ENCODE measurements at regions not wholly inside any gene's neighbourhood (a gene's known extent, or its start where the extent isn't known, plus 50 kb on each side); places are given as distances from the start of the nearest gene placed in this dataset.

GRCh38 chr2:234710066-234710465 lies 213.2 kb upstream of the ARL4C start:
- Histone ChIP-seq H3K27ac (ENCODE audit: extremely low read depth, low read depth, low read length) (no peak overlapping the region), H3K4me1 (ENCODE audit: control insufficient read depth, insufficient read depth, low read length) (no peaks in the 10 kb centered on the region), H3K9me3 (ENCODE audit: control insufficient read depth, insufficient read depth, low read depth, low read length) (no peaks in the 10 kb centered on the region), H3K36me3 (ENCODE audit: control insufficient read depth in 2 of 2, insufficient read depth in 1 of 2, low read length in 2 of 2) (no peaks in the 10 kb centered on the region), H3K4me3 (ENCODE audit: low read depth, low read length) (no peak overlapping the region)
- ChIA-PET CTCF (interaction anchor here (0.7 kb wide), 1 partner anchor 48 kb away, joined by 3 read pairs; no protein-coding TSS in a partner anchor), POLR2A (no interaction called here)
- TF ChIP-seq ZNF660 (tag by site-specific recombination; IDR thresholded peaks at IDR 0.05): no peak
- TF ChIP-seq ZNF175 (tag by site-specific recombination; IDR thresholded peaks at IDR 0.05): no peak
- TF ChIP-seq SCRT2 (tag by site-specific recombination; IDR thresholded peaks at IDR 0.05): no peak
- TF ChIP-seq SETDB1 (IDR thresholded peaks at IDR 0.05; ENCODE audit: insufficient read length, low read length): no peak
- no peak for TF ChIP-seq ZNF366 (tag by site-specific recombination; conservative IDR thresholded peaks at IDR 0.05)
- TF ChIP-seq ZFP3 (tag by site-specific recombination; IDR thresholded peaks at IDR 0.05; ENCODE audit: low read depth): no peak
- TF ChIP-seq ZNF404 (tag by site-specific recombination; IDR thresholded peaks at IDR 0.05): no peak
- TF ChIP-seq ZNF529 (tag by site-specific recombination; IDR thresholded peaks at IDR 0.05; ENCODE audit: insufficient replicate concordance): no peak

- no peak for TF ChIP-seq YY1 (tag by site-specific recombination; IDR thresholded peaks at IDR 0.05)
- CTCF ChIA-PET: no interaction called here
- Histone ChIP-seq H3K9me3 (ENCODE audit: control insufficient read depth, insufficient read depth, low read depth, low read length) (no peaks in the 10 kb centered on the region), H3K4me3 (ENCODE audit: low read depth, low read length) (no peak overlapping the region), H3K4me1 (ENCODE audit: control insufficient read depth, insufficient read depth, low read length) (no peaks in the 10 kb centered on the region), H3K36me3 (ENCODE audit: control insufficient read depth in 2 of 2, insufficient read depth in 1 of 2, low read length in 2 of 2) (no peaks in the 10 kb centered on the region), H3K27ac (ENCODE audit: extremely low read depth, low read depth, low read length) (no peak overlapping the region)
- POLR2A ChIA-PET: no interaction called here
These were observed 211.8 kb upstream of the ARL4C start for GRCh38 chr2:234708717-234709116.

- TF ChIP-seq REPIN1 (tag by site-specific recombination; IDR thresholded peaks at IDR 0.05; ENCODE audit: low read depth) (no peak), ZNF140 (tag by site-specific recombination; IDR thresholded peaks at IDR 0.05) (no peak)
- ChIA-PET CTCF (no interaction called here), POLR2A (no interaction called here)
- no peak overlapping the region for H3K27ac ChIP-seq (ENCODE audit: extremely low read depth, low read depth, low read length)
- H3K9me3 ChIP-seq (ENCODE audit: control insufficient read depth, insufficient read depth, low read depth, low read length): no peaks in the 10 kb centered on the region
- no peaks in the 10 kb centered on the region for H3K4me1 ChIP-seq (ENCODE audit: control insufficient read depth, insufficient read depth, low read length)
- no peak overlapping the region for H3K4me3 ChIP-seq (ENCODE audit: low read depth, low read length)
- H3K36me3 ChIP-seq (ENCODE audit: control insufficient read depth in 2 of 2, insufficient read depth in 1 of 2, low read length in 2 of 2): no peaks in the 10 kb centered on the region
These were observed 211.3 kb upstream of the ARL4C start for GRCh38 chr2:234708091-234708683.

- H3K4me1 ChIP-seq (ENCODE audit: control insufficient read depth, insufficient read depth, low read length): no peaks in the 10 kb centered on the region
- no peak for TF ChIP-seq ZNF677 (tag by site-specific recombination; IDR thresholded peaks at IDR 0.05)
- TF ChIP-seq ZNF660 (tag by site-specific recombination; IDR thresholded peaks at IDR 0.05): no peak
- no peak for TF ChIP-seq ZNF280C (tag by site-specific recombination; IDR thresholded peaks at IDR 0.05)
- no peak for TF ChIP-seq ZNF473 (tag by site-specific recombination; IDR thresholded peaks at IDR 0.05)
- no peak for TF ChIP-seq ELK4 (IDR thresholded peaks at IDR 0.05; ENCODE audit: borderline replicate concordance, low read depth, low read length)
- TF ChIP-seq ZNF18 (tag by site-specific recombination; IDR thresholded peaks at IDR 0.05): no peak
- no peak for TF ChIP-seq ZNF48 (tag by site-specific recombination; IDR thresholded peaks at IDR 0.05)
- TF ChIP-seq ZNF112 (tag by site-specific recombination; IDR thresholded peaks at IDR 0.05): no peak
- TF ChIP-seq ZNF514 (tag by site-specific recombination; IDR thresholded peaks at IDR 0.05): no peak
- no peak for TF ChIP-seq ZFP69B (tag by site-specific recombination; IDR thresholded peaks at IDR 0.05)
- CTCF ChIA-PET: no interaction called here
- no peaks in the 10 kb centered on the region for H3K9me3 ChIP-seq (ENCODE audit: control insufficient read depth, insufficient read depth, low read depth, low read length)
- H3K4me3 ChIP-seq (ENCODE audit: low read depth, low read length): no peak overlapping the region
- POLR2A ChIA-PET: no interaction called here
- no peak overlapping the region for H3K27ac ChIP-seq (ENCODE audit: extremely low read depth, low read depth, low read length)
- no peaks in the 10 kb centered on the region for H3K36me3 ChIP-seq (ENCODE audit: control insufficient read depth in 2 of 2, insufficient read depth in 1 of 2, low read length in 2 of 2)
These were observed 209.2 kb upstream of the ARL4C start for GRCh38 chr2:234706086-234706485.

All from HEK293 (cell line).